Keratinocyte (primary cell): ENCODE measurements at regions not wholly inside any gene's neighbourhood (a gene's known extent, or its start where the extent isn't known, plus 50 kb on each side); places are given as distances from the start of the nearest gene placed in this dataset.

Source experiments
- CTCF ChIP-seq, 3 experiments: IDR thresholded peaks in 1 of 3; conservative IDR thresholded peaks in 1 of 3; optimal IDR thresholded peaks in 1 of 3; 2 replicates in 2 of 3; 3 replicates in 1 of 3; pipeline versions ENCODE3 to v1.5.1; 2011; ENCODE audit warnings: low read length in 3 of 3, mild to moderate bottlenecking in 3 of 3, moderate library complexity in 2 of 3, control low read depth in 1 of 3, inconsistent platforms in 1 of 3; ENCODE audit not compliant: insufficient read depth in 2 of 3; ENCODE audit errors: extremely low read depth in 1 of 3
- EZH2 ChIP-seq: IDR thresholded peaks from one replicate; pipeline ENCODE4 v1.6.1; 2012; ENCODE audit warnings: inconsistent platforms, mild to moderate bottlenecking, low read length, moderate library complexity

- no peak for TF ChIP-seq CTCF (optimal IDR thresholded peaks at IDR 0.05 in 1 of 3, IDR thresholded peaks at IDR 0.05 in 1 of 3, conservative IDR thresholded peaks at IDR 0.05 in 1 of 3; ENCODE audit: extremely low read depth in 1 of 3, insufficient read depth in 2 of 3, low read length in 3 of 3)
- TF ChIP-seq EZH2 = no peak
These were observed 845.4 kb downstream of the VRK1 start for GRCh38 chr14:97642631-97643030.
